Ovary (tissue), 7 donors: ENCODE measurements at regions not wholly inside any gene's neighbourhood (a gene's known extent, or its start where the extent isn't known, plus 50 kb on each side); places are given as distances from the start of the nearest gene placed in this dataset. TPM values are rescaled to one million over a fixed set of nuclear protein-coding genes. Genes with fewer than 3 reads are reported as not detected.

ENCODE experiments used
- DNase-seq, 5 donors: peaks; one replicate each; pipeline ENCODE4 v3.0.0-alpha.2; 2019 to 2020
- H3K27ac ChIP-seq, 2 donors: fragments of 200-600 bp; one replicate each; pipeline versions ENCODE4 v1.5.1 to v1.8.0; 2019 to 2022
- H3K27me3 ChIP-seq: fragments of 200-600 bp; one replicate; pipeline ENCODE4 v1.8.0; 2022
- H3K36me3 ChIP-seq: fragments of 200-600 bp; sonication (generic); one replicate; pipeline ENCODE4 v1.5.1; 2019
- H3K4me1 ChIP-seq: one replicate; pipeline ENCODE4 v1.8.1; 2013; ENCODE audit warnings: mild to moderate bottlenecking, moderate library complexity; ENCODE audit not compliant: insufficient read depth
- H3K4me3 ChIP-seq: fragments of 200-600 bp; sonication (generic); one replicate; pipeline ENCODE4 v1.5.1; 2017
- H3K9me3 ChIP-seq, 2 donors: fragments of 200-600 bp in 1 of 2; sonication (generic) in 1 of 2; one replicate each; pipeline versions ENCODE4 v1.5.1 to v1.8.1; 2013 to 2019; ENCODE audit warnings: mild to moderate bottlenecking in 1 of 2, moderate library complexity in 1 of 2
- EP300 ChIP-seq: sonication (generic); formaldehyde crosslinking; IDR thresholded peaks from one replicate; pipeline ENCODE4 v1.6.1; 2017; ENCODE audit warnings: antibody characterized with exemption
- POLR2A ChIP-seq: fragments of 450-650 bp; IDR thresholded peaks from one replicate; pipeline ENCODE4 v1.6.1; 2017; ENCODE audit warnings: antibody characterized with exemption, mild to moderate bottlenecking, moderate library complexity
- intact Hi-C, 4 donors: fragments of 100-400 bp; cut with DNase I; formaldehyde crosslinking; loops; one replicate each; pipeline versions ENCODE4 v1.11.0 to v1.15.1; 2022 to 2023
- small RNA-seq: library from RNA; depleted of rRNA; stranded (forward); fragments of <200 nt; gene quantifications from one replicate; pipeline ENCODE3, GENCODE V24; 2016
- TF ChIP-seq, protein P1 (sequence below), 3 donors: fragments of 450-650 bp in 2 of 3; fragments of 200-600 bp in 1 of 3; IDR thresholded peaks; one replicate each; pipeline versions ENCODE4 v1.5.1 to v1.8.0; 2016 to 2022; ENCODE audit warnings: antibody characterized with exemption in 3 of 3, mild to moderate bottlenecking in 1 of 3
- donor health status: DM: no; HTN: no; CAD: no; lungs with moderate emphysema.
- donor health status: DM: no; HTN: no; CAD: no.
- donor health status: Bipolar disorder and iron deficiency.
- donor health status: DM: no; HTN: no; CAD: no.
- donor health status: DM: yes; HTN: yes; CAD: no.

DNA sequence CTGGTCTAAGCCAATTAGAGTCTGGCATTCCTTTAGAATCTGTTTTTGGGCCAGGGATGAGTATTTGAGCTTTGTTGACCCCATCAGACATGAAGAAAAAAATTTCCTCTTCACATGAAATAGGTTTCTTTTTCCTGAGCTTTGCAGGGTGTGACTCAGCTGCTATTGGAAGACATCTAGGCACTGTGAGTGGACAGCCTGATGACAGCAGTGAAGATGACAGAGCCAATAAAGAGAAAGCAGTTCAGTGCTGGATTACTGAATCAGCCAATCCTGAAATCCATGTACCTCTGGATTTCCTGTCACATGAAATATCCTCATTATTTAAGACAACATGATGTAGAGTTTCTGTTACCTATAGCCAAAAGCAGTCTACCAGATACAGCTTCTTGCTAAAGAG is 51.3 kb upstream of the GRIA1 start:
- no peak overlapping the region for H3K27ac ChIP-seq
- intact Hi-C loops, result no loop called here
- H3K36me3 ChIP-seq, result no peaks in the 10 kb centered on the region
- no peak overlapping the region for H3K4me3 ChIP-seq
- no peaks in the 10 kb centered on the region for H3K4me1 ChIP-seq
- DNase-seq, result no peak
- H3K9me3 ChIP-seq, result no peaks in the 10 kb centered on the region
- TF ChIP-seq, protein P1, sequence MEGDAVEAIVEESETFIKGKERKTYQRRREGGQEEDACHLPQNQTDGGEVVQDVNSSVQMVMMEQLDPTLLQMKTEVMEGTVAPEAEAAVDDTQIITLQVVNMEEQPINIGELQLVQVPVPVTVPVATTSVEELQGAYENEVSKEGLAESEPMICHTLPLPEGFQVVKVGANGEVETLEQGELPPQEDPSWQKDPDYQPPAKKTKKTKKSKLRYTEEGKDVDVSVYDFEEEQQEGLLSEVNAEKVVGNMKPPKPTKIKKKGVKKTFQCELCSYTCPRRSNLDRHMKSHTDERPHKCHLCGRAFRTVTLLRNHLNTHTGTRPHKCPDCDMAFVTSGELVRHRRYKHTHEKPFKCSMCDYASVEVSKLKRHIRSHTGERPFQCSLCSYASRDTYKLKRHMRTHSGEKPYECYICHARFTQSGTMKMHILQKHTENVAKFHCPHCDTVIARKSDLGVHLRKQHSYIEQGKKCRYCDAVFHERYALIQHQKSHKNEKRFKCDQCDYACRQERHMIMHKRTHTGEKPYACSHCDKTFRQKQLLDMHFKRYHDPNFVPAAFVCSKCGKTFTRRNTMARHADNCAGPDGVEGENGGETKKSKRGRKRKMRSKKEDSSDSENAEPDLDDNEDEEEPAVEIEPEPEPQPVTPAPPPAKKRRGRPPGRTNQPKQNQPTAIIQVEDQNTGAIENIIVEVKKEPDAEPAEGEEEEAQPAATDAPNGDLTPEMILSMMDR (IDR thresholded peaks at IDR 0.05), result no peak
- TF ChIP-seq POLR2A, result no peak
- no peak for TF ChIP-seq EP300
- H3K27me3 ChIP-seq, result no peaks in the 10 kb centered on the region

Small RNA genes lying in the stretch of these regions (small RNA-seq; reads per million reads assigned to genes)
- not detected for gene AC008571.1
